Ishikawa (cell line): ENCODE measurements at regions not wholly inside any gene's neighbourhood (a gene's known extent, or its start where the extent isn't known, plus 50 kb on each side); places are given as distances from the start of the nearest gene placed in this dataset.

ENCODE experiments used
- CEBPB ChIP-seq: IDR thresholded peaks from 2 replicates; pipeline ENCODE4 v1.6.1; 2012
- CREB1 ChIP-seq: IDR thresholded peaks from 2 replicates; pipeline ENCODE4 v1.6.1; 2012; ENCODE audit warnings: low read depth
- EGR1 ChIP-seq: IDR thresholded peaks from 2 replicates; pipeline ENCODE4 v1.6.1; 2012
- EP300 ChIP-seq: IDR thresholded peaks from 2 replicates; pipeline ENCODE4 v1.6.1; 2012; ENCODE audit warnings: borderline replicate concordance
- FOXM1 ChIP-seq: IDR thresholded peaks from 2 replicates; pipeline ENCODE4 v1.6.1; 2012; ENCODE audit warnings: low read depth, borderline replicate concordance
- NFIC ChIP-seq: IDR thresholded peaks from 2 replicates; pipeline ENCODE4 v1.6.1; 2012
- RAD21 ChIP-seq: IDR thresholded peaks from 2 replicates; pipeline ENCODE4 v1.6.1; 2012; ENCODE audit warnings: low read depth
- TAF1 ChIP-seq: IDR thresholded peaks from 2 replicates; pipeline ENCODE4 v1.6.1; 2012; ENCODE audit warnings: low read depth, mild to moderate bottlenecking
- TCF12 ChIP-seq: IDR thresholded peaks from 2 replicates; pipeline ENCODE4 v1.6.1; 2012; ENCODE audit warnings: low read depth
- TEAD4 ChIP-seq: IDR thresholded peaks from 2 replicates; pipeline ENCODE4 v1.6.1; 2012
- YY1 ChIP-seq: IDR thresholded peaks from 2 replicates; pipeline ENCODE4 v1.6.1; 2012; ENCODE audit warnings: low read depth
- ZBTB7A ChIP-seq: IDR thresholded peaks from 2 replicates; pipeline ENCODE4 v1.6.1; 2012; ENCODE audit warnings: low read depth
- TF ChIP-seq, protein P1 (sequence below): IDR thresholded peaks from 2 replicates; pipeline ENCODE4 v1.6.1; 2012
- TF ChIP-seq, protein P2 (sequence below): IDR thresholded peaks from 2 replicates; pipeline ENCODE4 v1.6.1; 2012
- TF ChIP-seq, protein P3 (sequence below): IDR thresholded peaks from 2 replicates; pipeline ENCODE4 v1.6.1; 2012; ENCODE audit warnings: low read depth, mild to moderate bottlenecking

DNA sequence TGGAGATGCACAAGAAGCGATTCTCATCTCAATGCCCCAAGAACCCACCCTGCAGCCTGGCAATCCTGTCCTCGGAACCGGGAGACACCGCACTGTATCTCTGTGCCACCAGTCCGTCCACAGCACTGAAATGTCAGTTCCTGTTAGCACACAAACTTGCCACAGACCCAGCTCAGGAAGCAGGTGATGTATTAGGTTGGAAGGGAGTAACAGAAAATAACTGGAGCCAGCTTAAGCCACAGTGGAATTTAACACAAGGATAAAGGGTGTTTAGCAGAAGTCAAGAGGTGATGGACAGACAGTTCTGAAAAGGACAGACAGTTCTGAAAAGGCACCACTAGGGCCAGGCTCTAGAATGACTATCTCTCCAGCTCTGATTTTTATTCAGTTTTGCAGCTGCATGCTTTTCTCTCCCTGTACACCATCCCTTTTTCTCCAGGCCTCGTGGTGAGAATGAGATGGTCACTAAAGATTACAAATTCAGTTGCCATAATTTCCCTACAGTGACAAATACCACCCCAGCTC is 114.4 kb downstream of the ANKRD18B start:
- no peak for TF ChIP-seq YY1
- TF ChIP-seq CREB1: no peak
- no peak for TF ChIP-seq FOXM1
- no peak for TF ChIP-seq CEBPB
- no peak for TF ChIP-seq EGR1
- TF ChIP-seq, protein P1, sequence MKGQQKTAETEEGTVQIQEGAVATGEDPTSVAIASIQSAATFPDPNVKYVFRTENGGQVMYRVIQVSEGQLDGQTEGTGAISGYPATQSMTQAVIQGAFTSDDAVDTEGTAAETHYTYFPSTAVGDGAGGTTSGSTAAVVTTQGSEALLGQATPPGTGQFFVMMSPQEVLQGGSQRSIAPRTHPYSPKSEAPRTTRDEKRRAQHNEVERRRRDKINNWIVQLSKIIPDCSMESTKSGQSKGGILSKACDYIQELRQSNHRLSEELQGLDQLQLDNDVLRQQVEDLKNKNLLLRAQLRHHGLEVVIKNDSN: no peak
- TF ChIP-seq, protein P2, sequence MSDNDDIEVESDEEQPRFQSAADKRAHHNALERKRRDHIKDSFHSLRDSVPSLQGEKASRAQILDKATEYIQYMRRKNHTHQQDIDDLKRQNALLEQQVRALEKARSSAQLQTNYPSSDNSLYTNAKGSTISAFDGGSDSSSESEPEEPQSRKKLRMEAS: no peak
- TF ChIP-seq TEAD4: no peak
- no peak for TF ChIP-seq NFIC
- no peak for TF ChIP-seq TAF1
- TF ChIP-seq, protein P3, sequence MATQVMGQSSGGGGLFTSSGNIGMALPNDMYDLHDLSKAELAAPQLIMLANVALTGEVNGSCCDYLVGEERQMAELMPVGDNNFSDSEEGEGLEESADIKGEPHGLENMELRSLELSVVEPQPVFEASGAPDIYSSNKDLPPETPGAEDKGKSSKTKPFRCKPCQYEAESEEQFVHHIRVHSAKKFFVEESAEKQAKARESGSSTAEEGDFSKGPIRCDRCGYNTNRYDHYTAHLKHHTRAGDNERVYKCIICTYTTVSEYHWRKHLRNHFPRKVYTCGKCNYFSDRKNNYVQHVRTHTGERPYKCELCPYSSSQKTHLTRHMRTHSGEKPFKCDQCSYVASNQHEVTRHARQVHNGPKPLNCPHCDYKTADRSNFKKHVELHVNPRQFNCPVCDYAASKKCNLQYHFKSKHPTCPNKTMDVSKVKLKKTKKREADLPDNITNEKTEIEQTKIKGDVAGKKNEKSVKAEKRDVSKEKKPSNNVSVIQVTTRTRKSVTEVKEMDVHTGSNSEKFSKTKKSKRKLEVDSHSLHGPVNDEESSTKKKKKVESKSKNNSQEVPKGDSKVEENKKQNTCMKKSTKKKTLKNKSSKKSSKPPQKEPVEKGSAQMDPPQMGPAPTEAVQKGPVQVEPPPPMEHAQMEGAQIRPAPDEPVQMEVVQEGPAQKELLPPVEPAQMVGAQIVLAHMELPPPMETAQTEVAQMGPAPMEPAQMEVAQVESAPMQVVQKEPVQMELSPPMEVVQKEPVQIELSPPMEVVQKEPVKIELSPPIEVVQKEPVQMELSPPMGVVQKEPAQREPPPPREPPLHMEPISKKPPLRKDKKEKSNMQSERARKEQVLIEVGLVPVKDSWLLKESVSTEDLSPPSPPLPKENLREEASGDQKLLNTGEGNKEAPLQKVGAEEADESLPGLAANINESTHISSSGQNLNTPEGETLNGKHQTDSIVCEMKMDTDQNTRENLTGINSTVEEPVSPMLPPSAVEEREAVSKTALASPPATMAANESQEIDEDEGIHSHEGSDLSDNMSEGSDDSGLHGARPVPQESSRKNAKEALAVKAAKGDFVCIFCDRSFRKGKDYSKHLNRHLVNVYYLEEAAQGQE: no peak
- TF ChIP-seq RAD21: no peak

GRCh38 chr9:33645706-33646105 is 121.7 kb downstream of the ANKRD18B start:
- TF ChIP-seq, protein P3: no peak
- TF ChIP-seq NFIC (no peak), YY1 (no peak), TAF1 (no peak), ZBTB7A (no peak), FOXM1 (no peak), TCF12 (no peak), RAD21 (no peak), EP300 (no peak)
- TF ChIP-seq, protein P2: no peak
- TF ChIP-seq, protein P1: no peak

DNA sequence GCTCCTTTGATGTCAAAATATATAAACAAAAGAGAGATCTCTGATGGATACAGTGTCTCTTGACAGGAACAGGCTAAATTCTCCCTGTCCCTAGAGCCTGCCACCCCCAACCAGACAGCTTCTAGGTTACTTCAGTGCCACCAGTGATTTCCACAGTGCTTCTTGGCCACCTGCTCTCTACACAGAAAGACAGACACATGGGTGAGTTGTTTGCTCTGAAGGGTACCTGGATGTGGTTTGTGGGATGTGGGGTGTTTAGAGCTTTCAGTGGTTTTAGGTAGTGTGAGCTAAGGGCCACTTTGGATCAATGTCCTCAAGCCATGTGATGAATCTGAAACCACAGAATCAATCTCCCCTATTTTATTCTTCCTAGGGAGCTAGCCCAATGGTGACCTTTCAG is 125.4 kb downstream of the ANKRD18B start:
- no peak for TF ChIP-seq YY1
- TF ChIP-seq TEAD4: no peak
- no peak for TF ChIP-seq TAF1
- no peak for TF ChIP-seq CREB1
- TF ChIP-seq, protein P2: no peak
- no peak for TF ChIP-seq EP300
- TF ChIP-seq CEBPB: no peak
- no peak for TF ChIP-seq EGR1
- no peak for TF ChIP-seq RAD21
- TF ChIP-seq, protein P1: no peak
- TF ChIP-seq, protein P3: no peak
- no peak for TF ChIP-seq NFIC
- no peak for TF ChIP-seq FOXM1
- no peak for TF ChIP-seq ZBTB7A
- no peak for TF ChIP-seq TCF12

- TF ChIP-seq ZBTB7A (no peak), CREB1 (no peak), FOXM1 (no peak), EP300 (no peak), TAF1 (no peak), TCF12 (no peak), TEAD4 (no peak)
- TF ChIP-seq, protein P3: no peak
Observed at GRCh38 chr9:33651125-33651524, 127.1 kb downstream of the ANKRD18B start.
